Spleen (tissue), 7 donors: ENCODE measurements at regions not wholly inside any gene's neighbourhood (a gene's known extent, or its start where the extent isn't known, plus 50 kb on each side); places are given as distances from the start of the nearest gene placed in this dataset.

Experiments used
- CTCF ChIP-seq, 11 experiments: fragments of 200-600 bp in 7 of 11; fragments of 450-650 bp in 4 of 11; sonication (generic) in 4 of 11; IDR thresholded peaks in 8 of 11; conservative IDR thresholded peaks in 3 of 11; 1 replicate in 7 of 11; 2 replicates in 4 of 11; pipeline versions ENCODE4 v1.4.0 to v1.8.0; 2016 to 2021; ENCODE audit warnings: antibody characterized with exemption in 11 of 11, inconsistent platforms in 4 of 11, mild to moderate bottlenecking in 1 of 11
- POLR2AphosphoS5 ChIP-seq, 3 donors: sonication (generic); formaldehyde crosslinking; IDR thresholded peaks; one replicate each; pipeline ENCODE4 v1.5.1; 2017; ENCODE audit warnings: antibody characterized with exemption in 3 of 3
- donor health status: DM: no; HTN: no; CAD: no; lungs with moderate emphysema.
- donor health status: DM: no; HTN: no; CAD: no.
- donor health status: DM: no; HTN: no; CAD: no.

DNA sequence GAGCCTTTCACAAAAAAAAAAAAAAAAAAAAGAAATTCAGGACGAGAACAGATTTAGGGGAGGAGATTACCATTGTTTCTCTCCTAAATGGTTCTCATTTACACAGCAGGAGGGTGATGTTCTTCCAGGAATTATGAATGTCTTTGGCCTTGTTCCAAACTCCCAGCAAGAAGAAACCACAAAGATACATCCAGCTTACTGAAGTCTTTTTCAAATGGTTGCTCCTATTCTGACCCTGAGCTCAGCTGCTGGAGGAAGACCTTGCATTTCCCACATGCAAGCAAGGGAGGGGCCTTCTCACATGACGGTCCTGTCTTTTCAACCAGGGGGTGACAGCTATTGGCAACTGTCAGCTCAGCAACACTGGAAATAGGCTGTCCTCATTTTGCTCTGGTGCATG lies 203.0 kb upstream of the VLDLR start:
- no peak for TF ChIP-seq POLR2AphosphoS5 (IDR thresholded peaks at IDR 0.05)
- TF ChIP-seq CTCF (IDR thresholded peaks at IDR 0.05 in 8 of 11, conservative IDR thresholded peaks at IDR 0.05 in 3 of 11): no peak
